HG02970 (cell line): ENCODE measurements at regions not wholly inside any gene's neighbourhood (a gene's known extent, or its start where the extent isn't known, plus 50 kb on each side); places are given as distances from the start of the nearest gene placed in this dataset.
"Not testable (repeated sequence)": the region's sequence is repeated elsewhere in the genome, so short reads cannot be mapped to it uniquely, and the experiment has no call there.

Experiments
- ATAC-seq: cut with Tn5 transposase; IDR thresholded peaks from one replicate; pipeline ENCODE4 v1.9.1; 2021; ENCODE audit warnings: mild to moderate bottlenecking, moderate library complexity, moderate number of reproducible peaks; ENCODE audit not compliant: unreplicated experiment, low FRiP score

DNA sequence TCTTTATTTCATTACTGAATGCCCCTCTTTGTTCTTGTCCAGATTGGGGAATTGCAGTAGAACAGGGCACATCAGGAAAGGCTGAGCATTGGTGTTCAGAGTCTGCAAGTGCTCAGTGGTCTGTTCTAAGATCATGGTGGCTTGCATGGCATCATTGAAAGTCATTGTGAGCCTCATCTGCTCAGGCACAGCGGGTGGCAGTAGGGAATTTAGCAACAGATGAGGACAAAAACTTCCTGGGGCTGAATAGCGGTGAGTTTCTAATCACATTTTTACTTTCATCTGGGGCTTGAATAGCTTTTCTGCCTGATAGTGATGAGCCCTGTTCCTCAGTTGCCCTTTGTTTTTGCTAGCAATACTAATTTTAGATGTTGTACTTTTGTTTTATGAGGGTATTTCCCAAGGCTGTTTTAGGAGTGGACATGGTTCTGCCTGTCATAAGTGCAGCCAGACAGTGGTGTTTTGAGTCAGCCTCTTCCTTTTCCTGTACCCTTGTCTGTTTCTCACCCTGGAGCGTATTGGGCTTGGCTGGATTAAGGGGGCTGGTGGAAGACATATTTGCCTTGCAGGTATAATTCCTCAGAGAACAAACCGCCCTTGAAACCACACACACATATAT, 127.2 kb upstream of the IL12A start:
- ATAC-seq = peak; percentile 47

DNA sequence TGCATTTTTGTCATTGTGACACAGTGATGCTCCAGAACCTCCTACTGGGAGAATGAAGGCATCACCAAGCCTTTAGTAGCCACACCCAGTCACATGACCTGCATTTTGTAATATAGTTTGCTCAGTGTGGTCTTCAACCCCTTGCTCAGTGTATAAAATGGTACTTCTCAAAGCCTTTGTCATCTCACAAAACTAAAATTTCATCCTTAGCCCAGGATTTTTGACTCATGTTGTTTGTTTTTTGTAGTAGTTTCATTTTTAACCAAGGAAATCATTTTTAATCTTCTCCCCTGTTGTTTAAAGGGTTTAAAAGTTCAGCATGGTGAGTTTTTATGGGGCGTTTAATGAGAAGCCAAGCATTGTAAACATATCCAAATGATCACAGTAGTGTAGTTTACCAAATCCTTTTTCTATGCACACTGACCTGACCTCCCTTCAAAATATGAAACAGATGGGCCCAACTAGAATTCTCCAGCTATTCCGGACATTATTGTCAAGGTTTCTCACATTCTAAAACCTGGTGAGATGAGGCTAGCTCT, 123.5 kb upstream of the IL12A start:
- ATAC-seq = no peak

DNA sequence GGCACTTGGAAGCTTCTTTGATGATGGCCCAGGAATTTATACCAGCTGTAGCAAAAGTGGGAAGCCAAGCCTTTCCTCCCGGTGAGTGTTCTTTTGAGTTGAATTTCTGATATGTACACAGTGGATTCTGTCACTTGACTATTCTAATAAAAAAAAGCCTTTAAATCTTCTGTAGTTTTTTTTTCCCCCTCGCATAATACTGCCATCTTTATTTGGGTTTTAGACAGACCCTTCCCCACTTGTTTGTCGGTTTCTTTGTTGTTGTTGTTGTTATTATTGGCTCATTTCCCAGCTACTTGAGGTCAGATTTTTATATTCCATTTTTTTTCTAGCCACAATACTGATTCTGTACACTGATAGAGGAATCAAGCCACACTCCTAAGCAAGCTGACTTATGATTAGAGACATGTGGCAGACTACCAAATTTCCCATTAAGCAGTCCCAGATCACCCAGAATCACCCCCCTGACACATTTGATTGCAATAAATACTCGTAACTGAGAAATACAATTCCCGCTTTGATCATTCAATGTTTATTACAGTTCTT, 122.4 kb upstream of the IL12A start:
- ATAC-seq = no peak

DNA sequence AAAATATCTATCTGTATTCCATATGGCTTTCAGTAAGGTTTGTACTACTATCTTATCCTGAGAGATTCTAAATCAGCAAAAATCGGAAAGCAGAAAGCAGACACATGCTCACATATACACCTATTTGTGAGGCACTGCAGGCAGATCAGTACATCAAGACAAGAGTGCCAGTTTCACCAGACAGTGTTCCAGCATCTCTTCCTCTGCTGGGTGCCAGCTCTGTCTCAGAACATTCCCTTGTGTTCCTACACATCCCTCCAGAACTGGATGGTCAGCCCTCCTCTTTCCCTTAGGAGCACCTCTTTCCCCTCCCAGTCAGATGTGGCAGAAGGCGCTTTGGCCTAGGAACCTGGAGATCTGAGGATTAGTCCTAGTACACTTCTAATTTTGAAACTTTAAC, 121.3 kb upstream of the IL12A start:
- no peak for ATAC-seq

DNA sequence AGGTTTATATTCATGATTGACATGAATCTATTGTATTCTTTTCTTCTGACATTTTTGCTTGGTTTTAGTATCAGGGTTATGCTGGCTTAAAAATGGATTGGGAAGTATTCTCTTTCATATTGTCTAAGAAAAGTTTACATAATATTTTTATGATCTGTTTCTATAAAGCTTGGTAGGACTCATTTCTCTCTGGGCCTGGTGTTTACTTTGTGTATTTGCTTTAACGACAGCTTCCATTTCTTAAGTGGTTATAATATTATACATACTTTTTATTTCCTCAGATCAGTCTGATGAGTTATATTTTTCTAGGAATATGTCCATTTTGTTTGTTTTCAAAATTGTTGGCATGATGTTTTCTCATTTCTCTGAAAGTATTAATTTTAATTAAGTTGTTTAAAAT, 117.9 kb upstream of the IL12A start:
- no peak for ATAC-seq

DNA sequence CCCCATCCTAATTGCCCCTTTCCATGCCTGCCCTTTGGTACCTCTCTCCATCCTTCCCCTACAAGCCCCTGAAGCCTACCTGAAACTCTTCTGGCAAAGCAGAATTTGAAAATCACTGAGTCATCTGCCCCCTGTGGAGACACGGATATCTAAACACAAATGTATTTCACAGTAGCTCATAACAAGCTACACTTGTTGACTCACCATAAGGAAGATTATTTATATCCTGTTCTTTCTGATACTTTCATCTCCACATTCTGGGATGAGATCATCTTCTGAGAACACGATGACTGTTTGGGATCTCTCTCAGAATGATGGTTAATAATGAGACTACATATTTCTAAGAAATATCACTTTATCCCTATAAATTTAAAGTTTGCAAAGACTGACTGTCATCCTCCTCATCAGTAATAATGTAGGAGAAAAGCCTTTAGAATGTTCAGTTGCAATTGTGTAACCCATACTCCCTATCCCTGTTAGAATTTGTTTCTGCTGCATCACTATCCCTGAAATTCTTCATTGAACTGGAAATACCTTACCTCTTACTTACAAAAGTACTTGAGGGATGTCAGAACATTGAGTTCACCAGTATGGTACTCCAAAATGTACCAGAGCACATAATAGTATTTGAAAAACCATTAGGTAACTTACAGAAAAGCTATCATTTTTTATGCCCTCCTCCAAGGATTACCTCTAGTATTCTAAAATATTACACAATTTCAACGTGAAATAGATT, 116.1 kb upstream of the IL12A start:
- no peak for ATAC-seq

DNA sequence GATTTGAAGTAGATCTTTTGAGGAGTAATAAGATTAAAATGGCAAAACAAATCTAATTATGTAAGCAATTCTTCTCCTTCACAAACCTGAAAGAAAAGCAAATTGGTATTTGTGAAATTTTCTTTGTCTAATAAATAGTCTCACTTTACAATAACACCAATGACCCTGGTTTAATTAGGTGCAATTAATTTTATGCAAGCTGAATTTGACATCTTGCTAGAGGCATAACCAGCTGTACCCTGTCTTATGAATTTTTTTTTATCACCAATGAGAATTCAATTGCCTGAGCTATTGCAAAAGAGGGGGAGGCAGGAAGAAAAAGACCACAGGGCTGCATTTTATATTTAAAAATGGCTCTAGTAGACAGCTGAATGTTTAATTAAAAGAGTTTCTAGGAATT, 113.5 kb upstream of the IL12A start:
- no peak for ATAC-seq

DNA sequence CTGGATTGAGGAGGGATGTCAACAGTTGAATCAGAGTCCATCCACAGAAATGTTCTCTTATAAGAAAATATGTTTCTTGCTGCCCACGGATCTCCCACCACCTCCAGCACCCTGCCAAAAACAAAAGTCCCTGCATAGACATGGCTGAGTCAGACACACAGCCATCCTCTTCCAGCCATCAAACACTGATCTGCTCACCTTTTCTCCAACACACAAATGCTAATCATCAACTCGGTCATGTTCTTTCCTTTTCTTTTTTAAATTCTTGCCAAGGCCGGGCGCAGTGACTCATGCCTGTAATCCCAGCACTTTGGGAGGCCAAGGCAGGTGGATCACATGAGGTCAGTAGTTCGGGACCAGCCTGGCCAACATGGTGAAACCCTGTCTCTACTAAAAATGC, 110.7 kb upstream of the IL12A start:
- ATAC-seq = no peak

DNA sequence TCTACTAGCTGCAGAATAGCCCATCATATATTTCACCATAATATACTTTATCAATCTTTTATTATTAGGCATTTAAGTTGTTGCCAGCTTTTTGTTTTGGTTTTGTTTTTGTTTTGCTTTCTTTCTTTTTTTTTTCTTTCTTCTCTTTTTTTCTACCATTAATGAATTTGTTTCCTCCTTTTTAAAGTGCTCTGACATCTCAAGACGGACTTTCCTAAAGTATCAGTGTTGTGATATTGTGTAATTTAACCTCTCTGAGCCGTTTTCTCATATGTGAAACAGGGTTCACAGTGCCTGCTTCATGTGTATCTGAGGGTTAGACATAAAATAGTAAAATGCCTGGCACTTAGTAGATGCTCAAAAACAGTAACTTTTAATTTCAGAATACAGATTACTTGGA, 109.5 kb upstream of the IL12A start:
- no peak for ATAC-seq

DNA sequence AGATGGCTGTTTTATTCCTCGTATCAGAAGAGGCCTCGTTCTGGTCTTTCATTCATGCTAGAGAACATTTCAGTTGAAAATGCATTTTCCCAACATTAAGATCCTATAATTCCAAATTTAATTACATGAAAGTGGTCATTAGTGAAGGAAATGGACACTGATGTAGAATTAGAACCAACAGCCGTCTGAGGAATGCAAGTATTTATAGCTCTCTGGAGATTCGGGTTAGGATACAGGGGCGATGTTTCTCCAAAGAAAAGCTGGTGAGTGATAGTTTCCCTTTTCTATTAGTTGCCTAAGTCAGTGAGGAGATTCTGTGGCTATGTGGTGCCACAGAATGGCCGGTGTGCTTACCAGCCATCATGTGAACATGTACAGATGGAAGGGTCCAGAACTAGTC, 109.0 kb upstream of the IL12A start:
- no peak for ATAC-seq

DNA sequence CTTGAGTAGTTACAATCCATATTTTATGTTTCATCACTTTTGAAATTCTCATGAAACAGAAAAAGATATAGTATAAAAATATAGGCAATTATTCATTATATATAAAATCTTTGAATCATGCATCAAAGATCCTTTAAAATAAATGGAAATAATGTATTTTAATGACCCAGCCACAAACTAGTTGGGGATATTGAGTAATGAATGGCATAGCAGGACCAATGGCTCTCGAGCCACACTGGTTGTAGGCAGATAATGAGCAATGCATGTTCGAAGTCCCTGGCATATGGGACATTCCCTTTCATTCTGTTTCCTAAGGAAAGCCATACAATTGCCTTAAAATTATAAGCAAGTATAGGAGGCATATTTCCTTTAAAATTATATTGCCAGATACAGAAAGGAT, 107.4 kb upstream of the IL12A start:
- no peak for ATAC-seq

DNA sequence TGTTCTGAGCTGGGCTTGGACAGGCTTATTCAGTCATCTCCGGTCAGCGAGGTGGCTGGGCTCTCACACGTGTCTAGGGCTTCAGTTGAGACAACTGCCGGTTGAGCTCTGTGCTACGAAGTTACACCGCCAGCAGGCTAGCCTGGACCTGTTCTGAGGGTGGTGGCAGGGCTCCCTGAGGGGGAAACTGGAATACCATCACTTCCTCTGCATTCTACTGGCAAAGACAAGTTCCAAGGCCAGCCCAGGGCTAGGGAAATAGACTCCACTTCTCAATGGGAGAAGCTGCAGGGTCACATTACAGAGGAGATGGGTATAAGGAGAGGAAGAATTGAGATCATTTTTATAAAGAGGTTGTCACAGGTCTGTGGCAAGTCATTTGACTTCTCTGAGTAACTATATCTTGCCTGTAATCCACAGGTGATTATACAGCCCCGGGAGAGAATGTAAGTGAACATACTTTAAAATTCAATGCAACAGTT, 106.8 kb upstream of the IL12A start:
- no peak for ATAC-seq

DNA sequence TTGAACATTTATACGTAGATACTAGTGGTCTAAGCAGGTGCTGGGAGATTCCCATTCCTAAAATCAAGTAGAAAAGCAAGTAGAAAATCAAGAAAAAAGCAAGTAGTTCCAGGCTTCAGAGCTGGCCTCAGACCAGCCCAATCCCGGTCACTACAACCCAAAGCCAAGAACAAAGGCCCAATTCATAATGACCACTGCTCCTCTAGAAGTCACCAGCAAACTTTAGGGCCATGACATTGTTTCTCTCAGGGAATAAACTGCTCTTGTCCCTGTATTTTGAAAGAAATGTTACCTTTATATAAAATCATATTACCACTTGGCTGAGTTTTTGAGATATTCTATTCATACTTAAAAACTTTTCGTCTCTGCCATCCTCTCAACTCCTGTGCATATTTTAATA, 106.3 kb upstream of the IL12A start:
- no peak for ATAC-seq

DNA sequence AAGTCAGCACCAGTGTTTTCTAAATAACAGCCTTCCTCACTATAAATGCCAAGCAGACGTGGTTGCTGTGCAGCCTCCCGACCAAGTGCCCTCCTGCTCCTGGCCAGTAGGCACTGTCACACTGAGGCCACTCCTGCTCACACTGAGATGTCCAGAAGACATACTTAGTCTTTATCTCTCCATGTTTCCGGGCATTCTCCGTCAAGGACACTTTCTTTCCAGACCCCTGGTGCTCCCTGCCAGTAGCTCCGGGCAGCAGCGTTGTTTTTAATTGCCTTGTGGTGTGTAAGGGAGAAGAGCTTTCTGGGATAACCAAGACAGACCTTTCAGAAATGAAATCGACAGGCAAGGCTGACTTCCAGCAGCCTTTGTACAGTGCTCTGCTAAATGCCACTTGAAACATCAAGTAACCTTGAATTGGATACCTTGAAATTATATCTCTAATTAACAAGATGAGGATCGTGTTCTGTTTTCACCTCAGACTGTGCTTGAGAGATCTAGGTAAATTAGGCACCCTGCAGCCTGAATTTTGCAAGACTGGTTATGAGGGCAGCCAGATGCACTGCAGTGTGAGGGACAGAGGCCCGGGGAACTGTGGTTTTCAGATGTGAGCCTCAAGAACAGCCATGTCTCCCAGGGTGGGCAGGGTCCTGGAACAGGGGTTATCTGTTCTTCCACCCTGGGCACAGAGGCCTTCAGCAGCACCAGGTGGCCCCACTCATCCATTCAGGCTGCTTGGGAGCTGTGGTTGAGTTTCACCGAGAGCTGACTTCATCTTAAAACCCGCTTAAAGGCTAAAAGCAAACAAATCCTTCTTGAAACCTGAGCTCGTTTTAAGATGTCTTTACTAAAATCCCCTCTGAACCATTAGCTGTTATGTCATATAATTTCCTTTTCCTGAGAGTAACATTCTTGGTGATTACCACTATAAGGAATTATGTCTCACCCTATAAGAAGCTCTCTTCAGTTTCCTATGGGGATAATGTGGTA, 105.5 kb upstream of the IL12A start:
- ATAC-seq = no peak

DNA sequence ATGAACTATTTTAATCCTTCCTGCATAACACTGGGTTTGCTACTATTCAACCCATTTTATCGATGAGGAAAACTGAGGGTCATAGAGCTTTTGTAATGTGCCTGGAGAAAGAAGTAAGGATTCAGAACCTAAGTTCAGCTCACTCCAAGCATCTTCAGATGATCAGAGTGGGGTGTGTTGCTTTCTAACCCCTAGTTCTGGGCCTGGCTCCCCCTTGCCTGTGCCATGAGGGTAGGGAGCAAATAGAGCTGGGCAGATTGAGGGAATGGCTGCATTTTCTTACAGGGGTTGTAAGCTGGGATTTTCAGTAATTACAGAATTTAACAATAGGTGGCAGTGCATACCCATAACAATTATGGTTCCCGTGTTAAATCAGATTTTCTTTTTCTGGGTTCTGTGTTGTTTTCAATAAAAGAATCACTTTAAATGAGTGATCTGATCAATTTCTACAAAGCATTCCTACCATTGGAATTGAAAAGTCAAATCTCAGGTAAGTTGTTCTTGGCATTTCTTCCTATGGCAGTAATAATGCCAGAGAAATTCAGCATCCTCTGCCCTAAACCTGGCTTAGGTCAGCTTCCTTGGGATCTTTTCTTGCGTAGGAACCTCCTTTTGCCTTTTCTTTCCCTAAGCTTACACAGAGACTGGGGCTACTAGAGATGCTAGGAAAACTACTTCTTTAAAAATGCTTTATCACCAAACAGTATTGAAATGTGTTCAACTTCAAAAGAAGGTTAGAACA, 103.8 kb upstream of the IL12A start:
- no peak for ATAC-seq

DNA sequence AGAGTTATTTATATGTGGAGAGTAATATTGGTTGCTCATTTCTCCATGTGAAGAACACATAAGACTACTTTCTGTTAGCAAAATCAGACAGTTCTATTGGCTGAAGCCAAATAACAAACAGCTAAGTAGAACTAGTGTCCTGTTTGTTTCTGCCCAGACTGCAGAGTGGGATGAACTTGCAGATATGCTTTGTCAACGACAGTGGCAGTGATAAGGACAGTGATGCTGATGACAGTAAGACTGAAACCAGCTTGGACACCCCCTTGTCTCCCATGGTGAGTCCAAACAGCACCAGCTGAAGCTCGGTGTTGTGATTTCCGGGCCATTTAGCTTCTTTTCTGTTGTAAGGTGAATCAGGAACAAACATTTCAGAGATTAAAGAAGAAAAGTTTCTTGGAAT, 102.6 kb upstream of the IL12A start:
- ATAC-seq = no peak

DNA sequence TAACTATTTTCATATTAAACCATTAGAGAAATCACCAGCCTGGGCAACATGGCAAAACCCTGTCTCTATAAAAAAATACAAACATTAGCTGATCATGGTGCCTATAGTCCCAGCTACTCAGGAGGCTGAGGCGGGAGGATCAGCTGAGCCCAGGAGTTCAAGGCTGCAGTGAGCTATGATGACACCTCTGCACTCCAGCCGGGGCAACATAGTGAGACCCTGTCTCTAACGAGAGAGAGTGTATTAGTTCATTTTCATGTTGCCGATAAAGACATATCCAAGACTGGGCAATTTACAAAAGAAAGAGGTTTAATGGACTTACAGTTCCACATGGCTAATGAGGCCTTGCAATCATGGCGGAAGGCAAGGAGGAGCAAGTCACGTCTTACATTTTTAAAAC, 102.1 kb upstream of the IL12A start:
- not testable (repeated sequence) for ATAC-seq

DNA sequence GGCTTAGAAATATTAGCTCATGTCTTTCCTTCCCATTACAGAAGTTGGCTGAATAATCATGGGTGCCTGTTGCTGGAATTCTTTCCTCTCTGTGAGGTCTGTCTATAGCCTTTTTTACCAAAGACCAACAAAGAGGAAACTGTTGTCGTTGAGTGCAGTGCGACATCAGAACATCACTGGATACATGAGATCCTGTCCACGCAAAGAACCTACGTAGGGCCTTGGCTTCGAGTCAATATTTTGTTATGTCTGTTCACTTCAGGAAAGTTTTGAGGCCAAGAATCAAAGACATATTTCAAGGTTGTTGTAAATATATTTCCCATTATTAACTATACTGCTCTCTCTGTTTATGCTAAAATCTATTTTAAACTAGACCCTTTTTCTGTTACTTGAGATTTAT, 101.5 kb upstream of the IL12A start:
- no peak for ATAC-seq

DNA sequence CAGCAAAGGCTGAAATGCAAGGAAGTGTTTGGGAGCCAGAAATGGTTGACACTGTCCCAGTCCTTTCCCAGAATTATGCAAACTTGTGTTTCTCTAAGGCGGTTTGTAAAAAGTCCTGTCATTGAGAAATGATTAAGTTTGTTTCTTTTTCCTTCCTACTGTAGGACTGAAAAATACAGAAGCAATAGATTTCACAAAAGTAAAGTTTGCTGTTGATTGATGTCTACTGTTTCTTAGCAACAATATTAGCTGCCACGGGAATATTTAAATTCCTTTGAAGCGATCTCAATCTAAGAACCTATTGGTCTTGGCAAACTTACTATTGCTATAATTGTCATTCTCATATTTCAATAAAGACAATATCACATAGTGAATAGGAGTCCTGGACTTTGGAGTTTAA, 100.7 kb upstream of the IL12A start:
- no peak for ATAC-seq
